Gastroesophageal sphincter (tissue), 4 donors: ENCODE measurements at regions not wholly inside any gene's neighbourhood (a gene's known extent, or its start where the extent isn't known, plus 50 kb on each side); places are given as distances from the start of the nearest gene placed in this dataset.
A peak's percentile ranks its signal among the peaks of the same experiment; 100 is the strongest.

ENCODE experiments used
- ATAC-seq: fragments of 150-250 bp; one replicate; pipeline ENCODE4 v1.9.1; 2016; ENCODE audit warnings: mild to moderate bottlenecking, moderate library complexity
- H3K27ac ChIP-seq, 4 donors: fragments of 200-600 bp; sonication (generic) in 3 of 4; 1 replicate in 3 of 4; 2 replicates in 1 of 4; pipeline ENCODE4 v1.5.1; 2016 to 2019
- H3K27me3 ChIP-seq: fragments of 200-600 bp; sonication (generic); one replicate; pipeline ENCODE4 v1.5.1; 2019
- H3K36me3 ChIP-seq, 2 donors: fragments of 200-600 bp; sonication (generic); one replicate each; pipeline ENCODE4 v1.5.1; 2019; ENCODE audit warnings: control low read depth in 1 of 2
- H3K4me1 ChIP-seq, 3 donors: fragments of 200-600 bp; sonication (generic); 1 replicate in 2 of 3; 2 replicates in 1 of 3; pipeline ENCODE4 v1.5.1; 2016 to 2019; ENCODE audit warnings: control low read depth in 2 of 3
- H3K4me3 ChIP-seq, 2 donors: fragments of 200-600 bp; sonication (generic); one replicate each; pipeline ENCODE4 v1.5.1; 2019; ENCODE audit warnings: mild to moderate bottlenecking in 1 of 2, moderate library complexity in 1 of 2
- H3K9me3 ChIP-seq, 3 donors: fragments of 200-600 bp; sonication (generic); one replicate each; pipeline ENCODE4 v1.5.1; 2017 to 2019; ENCODE audit warnings: control low read depth in 2 of 3
- EP300 ChIP-seq: sonication (generic); formaldehyde crosslinking; IDR thresholded peaks from one replicate; pipeline ENCODE4 v1.6.1; 2017; ENCODE audit warnings: antibody characterized with exemption, mild to moderate bottlenecking
- POLR2A ChIP-seq, 2 donors: fragments of 450-650 bp; IDR thresholded peaks; one replicate each; pipeline ENCODE4 v1.6.1; 2017; ENCODE audit warnings: antibody characterized with exemption in 2 of 2, mild to moderate bottlenecking in 2 of 2, moderate library complexity in 1 of 2
- POLR2AphosphoS5 ChIP-seq: sonication (generic); formaldehyde crosslinking; IDR thresholded peaks from one replicate; pipeline ENCODE4 v1.6.1; 2017; ENCODE audit warnings: antibody characterized with exemption
- WGBS, 2 donors: methylation state at CpG; one replicate each; pipeline ENCODE4 v1.1.5; 2018; ENCODE audit warnings: low coverage in 1 of 2; 5-methylcytosine and 5-hydroxymethylcytosine counted together
- TF ChIP-seq, protein P1 (sequence below), 4 experiments: fragments of 200-600 bp in 2 of 4; fragments of 450-650 bp in 2 of 4; sonication (generic) in 1 of 4; IDR thresholded peaks; one replicate each; pipeline ENCODE4 v1.5.1; 2017 to 2019; ENCODE audit warnings: antibody characterized with exemption in 4 of 4, mild to moderate bottlenecking in 2 of 4, moderate library complexity in 2 of 4

DNA sequence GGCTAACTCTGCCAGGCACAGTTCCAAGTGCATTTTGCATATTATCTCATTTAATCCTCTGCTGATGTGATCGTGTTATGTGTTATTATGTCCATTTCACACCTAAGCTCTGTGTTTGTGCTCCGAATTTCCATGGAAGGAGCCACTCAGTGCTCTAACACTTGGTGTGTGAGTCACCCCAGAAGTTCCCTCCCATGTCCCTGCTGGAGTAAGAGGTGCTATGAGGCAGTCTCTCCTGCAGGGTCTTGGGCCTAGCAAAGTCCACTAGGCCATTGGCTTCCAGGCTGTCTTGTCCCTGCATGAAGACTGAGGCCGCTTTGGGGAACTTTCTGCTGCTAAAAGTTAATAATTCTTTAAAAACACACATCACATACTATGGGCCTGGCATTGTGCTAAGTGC is 405.9 kb upstream of the SULF2 start:
- peak overlapping the region in 2 of 4 donors; percentile 24 to 38 for H3K27ac ChIP-seq
- no peaks in the 10 kb centered on the region for H3K27me3 ChIP-seq
- no peak overlapping the region for H3K4me3 ChIP-seq
- no peaks in the 10 kb centered on the region for H3K9me3 ChIP-seq
- TF ChIP-seq EP300: no peak
- TF ChIP-seq, protein P1, sequence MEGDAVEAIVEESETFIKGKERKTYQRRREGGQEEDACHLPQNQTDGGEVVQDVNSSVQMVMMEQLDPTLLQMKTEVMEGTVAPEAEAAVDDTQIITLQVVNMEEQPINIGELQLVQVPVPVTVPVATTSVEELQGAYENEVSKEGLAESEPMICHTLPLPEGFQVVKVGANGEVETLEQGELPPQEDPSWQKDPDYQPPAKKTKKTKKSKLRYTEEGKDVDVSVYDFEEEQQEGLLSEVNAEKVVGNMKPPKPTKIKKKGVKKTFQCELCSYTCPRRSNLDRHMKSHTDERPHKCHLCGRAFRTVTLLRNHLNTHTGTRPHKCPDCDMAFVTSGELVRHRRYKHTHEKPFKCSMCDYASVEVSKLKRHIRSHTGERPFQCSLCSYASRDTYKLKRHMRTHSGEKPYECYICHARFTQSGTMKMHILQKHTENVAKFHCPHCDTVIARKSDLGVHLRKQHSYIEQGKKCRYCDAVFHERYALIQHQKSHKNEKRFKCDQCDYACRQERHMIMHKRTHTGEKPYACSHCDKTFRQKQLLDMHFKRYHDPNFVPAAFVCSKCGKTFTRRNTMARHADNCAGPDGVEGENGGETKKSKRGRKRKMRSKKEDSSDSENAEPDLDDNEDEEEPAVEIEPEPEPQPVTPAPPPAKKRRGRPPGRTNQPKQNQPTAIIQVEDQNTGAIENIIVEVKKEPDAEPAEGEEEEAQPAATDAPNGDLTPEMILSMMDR (IDR thresholded peaks at IDR 0.05): peak in 1 of 4 experiments; percentile 15
- ATAC-seq: no peak
- 29 to 60% methylated on average over 1 to 2 of the region's 3 CpGs for WGBS, 2 donors
- H3K4me1 ChIP-seq: peaks cover 0 to 42% (median 6%) of the 10 kb centered on the region in 3 donors
- no peaks in the 10 kb centered on the region for H3K36me3 ChIP-seq

- Histone ChIP-seq H3K36me3 (no peaks in the 10 kb centered on the region), H3K4me1 (peaks cover 0 to 47% (median 6%) of the 10 kb centered on the region in 3 donors), H3K27ac (peak overlapping the region in 2 of 4 donors; percentile 24 to 38), H3K27me3 (no peaks in the 10 kb centered on the region), H3K9me3 (no peaks in the 10 kb centered on the region), H3K4me3 (no peak overlapping the region)
- no peak for ATAC-seq
- 40 to 52% methylated on average over 4 of the region's 4 CpGs for WGBS, 2 donors
- TF ChIP-seq, protein P1 (IDR thresholded peaks at IDR 0.05): no peak
- TF ChIP-seq POLR2A (IDR thresholded peaks at IDR 0.05) (no peak), POLR2AphosphoS5 (no peak), EP300 (no peak)
These were observed 405.5 kb upstream of the SULF2 start for GRCh38 chr20:48190757-48191156.

GRCh38 chr20:48189181-48189580 is 403.9 kb upstream of the SULF2 start:
- H3K9me3 ChIP-seq: no peaks in the 10 kb centered on the region
- no peak overlapping the region for H3K4me3 ChIP-seq
- peaks cover 0 to 45% (median 6%) of the 10 kb centered on the region in 3 donors for H3K4me1 ChIP-seq
- TF ChIP-seq POLR2AphosphoS5: no peak
- TF ChIP-seq, protein P1 (IDR thresholded peaks at IDR 0.05): peak in 3 of 4 experiments; percentile 21 to 51 (median 39)
- H3K27ac ChIP-seq: peak overlapping the region in 2 of 4 donors; percentile 24 to 38
- H3K36me3 ChIP-seq: no peaks in the 10 kb centered on the region
- no peak for ATAC-seq
- 4 to 58% methylated on average over 2 to 4 of the region's 4 CpGs for WGBS, 2 donors
- no peaks in the 10 kb centered on the region for H3K27me3 ChIP-seq

DNA sequence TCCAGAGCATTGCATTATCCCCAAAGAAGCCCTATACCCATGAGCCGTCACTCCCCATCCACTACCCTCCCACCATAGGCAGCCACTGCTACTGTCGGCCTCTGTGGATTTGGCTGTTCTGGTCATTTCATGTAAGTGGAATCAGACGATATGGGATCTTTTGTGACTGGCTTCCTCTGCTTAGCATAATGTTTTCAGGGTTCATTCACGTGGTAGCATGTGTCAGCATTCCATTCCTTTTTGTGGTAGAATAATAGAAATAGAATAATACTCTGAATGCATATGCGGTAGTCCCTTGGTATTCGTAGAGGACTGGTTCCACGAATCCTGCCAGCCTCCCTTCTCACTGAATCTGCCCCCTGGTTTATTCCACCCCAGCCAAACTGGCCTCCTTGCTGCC is 402.6 kb upstream of the SULF2 start:
- TF ChIP-seq EP300: no peak
- no peak overlapping the region for H3K27ac ChIP-seq
- H3K4me3 ChIP-seq: no peak overlapping the region
- peaks cover 0 to 45% (median 6%) of the 10 kb centered on the region in 3 donors for H3K4me1 ChIP-seq
- ATAC-seq: no peak
- no peaks in the 10 kb centered on the region for H3K27me3 ChIP-seq
- 88 to 97% methylated on average over 4 to 7 of the region's 7 CpGs for WGBS, 2 donors
- no peaks in the 10 kb centered on the region for H3K9me3 ChIP-seq
- no peaks in the 10 kb centered on the region for H3K36me3 ChIP-seq

DNA sequence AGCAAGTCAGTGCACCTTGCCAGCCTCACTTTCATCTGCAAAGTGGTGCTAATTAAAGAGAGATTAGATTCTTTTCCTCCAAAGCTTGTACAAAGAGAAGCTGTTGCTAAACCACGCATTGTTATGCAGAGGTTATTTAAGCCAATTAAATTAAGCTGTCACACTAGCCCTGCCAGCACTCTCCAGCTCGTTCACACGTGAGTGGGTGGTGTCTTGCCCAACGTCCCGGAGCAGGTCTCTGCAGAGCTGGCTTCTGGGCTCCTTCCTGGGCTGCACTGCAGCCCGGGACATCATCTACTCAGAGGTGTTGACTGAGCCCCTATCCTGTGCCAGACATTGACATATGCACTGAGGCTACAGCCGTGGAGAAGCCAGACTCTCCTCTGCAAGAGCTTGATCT is 401.6 kb upstream of the SULF2 start:
- no peaks in the 10 kb centered on the region for H3K36me3 ChIP-seq
- 16 to 23% methylated on average over 5 to 6 of the region's 7 CpGs for WGBS, 2 donors
- peak overlapping the region in 2 of 4 donors; percentile 17 to 18 for H3K27ac ChIP-seq
- TF ChIP-seq POLR2A (IDR thresholded peaks at IDR 0.05) (no peak), EP300 (no peak), POLR2AphosphoS5 (no peak)
- TF ChIP-seq, protein P1 (IDR thresholded peaks at IDR 0.05): no peak
- H3K4me3 ChIP-seq: no peak overlapping the region
- H3K4me1 ChIP-seq: peaks cover 0 to 45% (median 6%) of the 10 kb centered on the region in 3 donors
- peak; percentile 36 for ATAC-seq
- H3K27me3 ChIP-seq: no peaks in the 10 kb centered on the region
- no peaks in the 10 kb centered on the region for H3K9me3 ChIP-seq
